ENCODE measurements at regions not wholly inside any gene's neighbourhood (a gene's known extent, or its start where the extent isn't known, plus 50 kb on each side); places are given as distances from the start of the nearest gene placed in this dataset.

GRCh38 chr20:12293900-12294299 lies 376.2 kb downstream of the BTBD3 start:
- Mint-ChIP-seq H3K4me3 (no peak overlapping the region), H3K27ac (no peak overlapping the region), H3K9me3 (peaks cover 44% of the 10 kb centered on the region), H3K36me3 (ENCODE audit: low read depth) (no peaks in the 10 kb centered on the region), H3K27me3 (no peaks in the 10 kb centered on the region), H3K4me1 (ENCODE audit: low read depth) (no peaks in the 10 kb centered on the region)
- intact Hi-C loops (cut with micrococcal nuclease) = no loop called here

GRCh38 chr20:12294678-12295077 lies 377.0 kb downstream of the BTBD3 start:
- no peak overlapping the region for H3K4me3 Mint-ChIP-seq
- H3K9me3 Mint-ChIP-seq = peaks cover 52% of the 10 kb centered on the region
- H3K36me3 Mint-ChIP-seq (ENCODE audit: low read depth) = no peaks in the 10 kb centered on the region
- H3K27ac Mint-ChIP-seq = no peak overlapping the region
- H3K27me3 Mint-ChIP-seq = no peaks in the 10 kb centered on the region
- intact Hi-C loops (cut with micrococcal nuclease) = no loop called here
- H3K4me1 Mint-ChIP-seq (ENCODE audit: low read depth) = no peaks in the 10 kb centered on the region

GRCh38 chr20:12305188-12305950 lies 387.7 kb downstream of the BTBD3 start:
- peaks cover 25% of the 10 kb centered on the region for H3K9me3 Mint-ChIP-seq
- no peak overlapping the region for H3K4me3 Mint-ChIP-seq
- H3K36me3 Mint-ChIP-seq (ENCODE audit: low read depth) = no peaks in the 10 kb centered on the region
- H3K27me3 Mint-ChIP-seq = no peaks in the 10 kb centered on the region
- intact Hi-C loops (cut with micrococcal nuclease) = no loop called here
- H3K4me1 Mint-ChIP-seq (ENCODE audit: low read depth) = no peaks in the 10 kb centered on the region
- H3K27ac Mint-ChIP-seq = no peak overlapping the region

GRCh38 chr20:12306107-12306506 lies 388.4 kb downstream of the BTBD3 start:
- no peak overlapping the region for H3K4me3 Mint-ChIP-seq
- no peaks in the 10 kb centered on the region for H3K4me1 Mint-ChIP-seq (ENCODE audit: low read depth)
- H3K9me3 Mint-ChIP-seq = peaks cover 25% of the 10 kb centered on the region
- no peaks in the 10 kb centered on the region for H3K36me3 Mint-ChIP-seq (ENCODE audit: low read depth)
- no peaks in the 10 kb centered on the region for H3K27me3 Mint-ChIP-seq
- intact Hi-C loops (cut with micrococcal nuclease) = no loop called here
- no peak overlapping the region for H3K27ac Mint-ChIP-seq

- H3K9me3 Mint-ChIP-seq = peaks cover 21% of the 10 kb centered on the region
- H3K27me3 Mint-ChIP-seq = no peaks in the 10 kb centered on the region
- H3K4me3 Mint-ChIP-seq = no peak overlapping the region
- no peaks in the 10 kb centered on the region for H3K36me3 Mint-ChIP-seq (ENCODE audit: low read depth)
- intact Hi-C loops (cut with micrococcal nuclease) = no loop called here
- no peak overlapping the region for H3K27ac Mint-ChIP-seq
- no peaks in the 10 kb centered on the region for H3K4me1 Mint-ChIP-seq (ENCODE audit: low read depth)
Measured at GRCh38 chr20:12311094-12311865, 393.6 kb downstream of the BTBD3 start.

- Mint-ChIP-seq H3K27me3 (no peaks in the 10 kb centered on the region), H3K27ac (no peak overlapping the region)
Measured at GRCh38 chr20:12315652-12316051, 398.0 kb downstream of the BTBD3 start.

GRCh38 chr20:12316794-12317193 lies 399.1 kb downstream of the BTBD3 start:
- peaks cover 6% of the 10 kb centered on the region for H3K9me3 Mint-ChIP-seq
- H3K4me3 Mint-ChIP-seq = no peak overlapping the region
- no peaks in the 10 kb centered on the region for H3K4me1 Mint-ChIP-seq (ENCODE audit: low read depth)
- no peak overlapping the region for H3K27ac Mint-ChIP-seq
- H3K36me3 Mint-ChIP-seq (ENCODE audit: low read depth) = no peaks in the 10 kb centered on the region
- intact Hi-C loops (cut with micrococcal nuclease) = no loop called here
- H3K27me3 Mint-ChIP-seq = no peaks in the 10 kb centered on the region

More at GRCh38 chr20:12315652-12316051, 398.0 kb downstream of the BTBD3 start:
- no peaks in the 10 kb centered on the region for H3K36me3 Mint-ChIP-seq (ENCODE audit: low read depth)
- no peak overlapping the region for H3K4me3 Mint-ChIP-seq
- peaks cover 6% of the 10 kb centered on the region for H3K9me3 Mint-ChIP-seq
- intact Hi-C loops (cut with micrococcal nuclease) = no loop called here
- no peaks in the 10 kb centered on the region for H3K4me1 Mint-ChIP-seq (ENCODE audit: low read depth)

- H3K9me3 Mint-ChIP-seq = peaks cover 6% of the 10 kb centered on the region
- H3K4me3 Mint-ChIP-seq = no peak overlapping the region
- intact Hi-C loops (cut with micrococcal nuclease) = no loop called here
- no peaks in the 10 kb centered on the region for H3K27me3 Mint-ChIP-seq
- H3K27ac Mint-ChIP-seq = no peak overlapping the region
- H3K4me1 Mint-ChIP-seq (ENCODE audit: low read depth) = no peaks in the 10 kb centered on the region
- H3K36me3 Mint-ChIP-seq (ENCODE audit: low read depth) = no peaks in the 10 kb centered on the region
Measured at GRCh38 chr20:12317433-12317832, 399.7 kb downstream of the BTBD3 start.

- Mint-ChIP-seq H3K27me3 (no peaks in the 10 kb centered on the region), H3K4me3 (no peak overlapping the region), H3K36me3 (ENCODE audit: low read depth) (no peaks in the 10 kb centered on the region), H3K9me3 (peaks cover 6% of the 10 kb centered on the region), H3K27ac (no peak overlapping the region), H3K4me1 (ENCODE audit: low read depth) (no peaks in the 10 kb centered on the region)
- intact Hi-C loops (cut with micrococcal nuclease) = no loop called here
Measured at GRCh38 chr20:12318043-12318442, 400.4 kb downstream of the BTBD3 start.

- Mint-ChIP-seq H3K36me3 (ENCODE audit: low read depth) (no peaks in the 10 kb centered on the region), H3K27me3 (no peaks in the 10 kb centered on the region), H3K9me3 (peaks cover 7% of the 10 kb centered on the region), H3K4me1 (ENCODE audit: low read depth) (no peaks in the 10 kb centered on the region), H3K4me3 (no peak overlapping the region), H3K27ac (no peak overlapping the region)
- intact Hi-C loops (cut with micrococcal nuclease) = no loop called here
Measured at GRCh38 chr20:12321736-12322135, 404.0 kb downstream of the BTBD3 start.

- intact Hi-C loops (cut with micrococcal nuclease) = no loop called here
- Mint-ChIP-seq H3K4me1 (ENCODE audit: low read depth) (no peaks in the 10 kb centered on the region), H3K9me3 (peaks cover 27% of the 10 kb centered on the region), H3K36me3 (ENCODE audit: low read depth) (no peaks in the 10 kb centered on the region), H3K27me3 (no peaks in the 10 kb centered on the region), H3K27ac (no peak overlapping the region), H3K4me3 (no peak overlapping the region)
Measured at GRCh38 chr20:12327205-12327604, 409.5 kb downstream of the BTBD3 start.

GRCh38 chr20:12331236-12331635 lies 413.5 kb downstream of the BTBD3 start:
- intact Hi-C loops (cut with micrococcal nuclease) = no loop called here
- no peak overlapping the region for H3K4me3 Mint-ChIP-seq
- peaks cover 31% of the 10 kb centered on the region for H3K9me3 Mint-ChIP-seq

GRCh38 chr20:12337601-12338000 lies 419.9 kb downstream of the BTBD3 start:
- no peak overlapping the region for H3K27ac Mint-ChIP-seq
- intact Hi-C loops (cut with micrococcal nuclease) = no loop called here
- peaks cover 40% of the 10 kb centered on the region for H3K9me3 Mint-ChIP-seq
- no peaks in the 10 kb centered on the region for H3K4me1 Mint-ChIP-seq (ENCODE audit: low read depth)
- no peaks in the 10 kb centered on the region for H3K27me3 Mint-ChIP-seq
- no peaks in the 10 kb centered on the region for H3K36me3 Mint-ChIP-seq (ENCODE audit: low read depth)
- H3K4me3 Mint-ChIP-seq = no peak overlapping the region

More at GRCh38 chr20:12331236-12331635, 413.5 kb downstream of the BTBD3 start:
- no peaks in the 10 kb centered on the region for H3K36me3 Mint-ChIP-seq (ENCODE audit: low read depth)
- no peak overlapping the region for H3K27ac Mint-ChIP-seq
- no peaks in the 10 kb centered on the region for H3K4me1 Mint-ChIP-seq (ENCODE audit: low read depth)
- H3K27me3 Mint-ChIP-seq = no peaks in the 10 kb centered on the region

GRCh38 chr20:12345978-12346377 lies 428.3 kb downstream of the BTBD3 start:
- Mint-ChIP-seq H3K27ac (no peak overlapping the region), H3K27me3 (no peaks in the 10 kb centered on the region), H3K4me3 (no peak overlapping the region), H3K4me1 (ENCODE audit: low read depth) (no peaks in the 10 kb centered on the region), H3K36me3 (ENCODE audit: low read depth) (no peaks in the 10 kb centered on the region), H3K9me3 (peaks cover 36% of the 10 kb centered on the region)
- intact Hi-C loops (cut with micrococcal nuclease) = no loop called here
